PC-9 (cell line): ENCODE measurements at regions not wholly inside any gene's neighbourhood (a gene's known extent, or its start where the extent isn't known, plus 50 kb on each side); places are given as distances from the start of the nearest gene placed in this dataset.

Experiments used
- CTCF ChIP-seq: fragments of 200-600 bp; sonication (generic); conservative IDR thresholded peaks from 2 replicates; pipeline ENCODE4 v1.6.1; 2017; ENCODE audit warnings: mixed run types, antibody characterized with exemption, mild to moderate bottlenecking, moderate library complexity
- EZH2 ChIP-seq: fragments of 200-600 bp; sonication (generic); IDR thresholded peaks from 2 replicates; pipeline ENCODE4 v1.8.0; 2017; ENCODE audit warnings: antibody characterized with exemption, low read depth

- TF ChIP-seq CTCF (no peak), EZH2 (no peak)
Measured at GRCh38 chr1:17966341-17966740, 141.3 kb upstream of the IGSF21 start.
